ENCODE measurements at regions not wholly inside any gene's neighbourhood (a gene's known extent, or its start where the extent isn't known, plus 50 kb on each side); places are given as distances from the start of the nearest gene placed in this dataset.

DNA sequence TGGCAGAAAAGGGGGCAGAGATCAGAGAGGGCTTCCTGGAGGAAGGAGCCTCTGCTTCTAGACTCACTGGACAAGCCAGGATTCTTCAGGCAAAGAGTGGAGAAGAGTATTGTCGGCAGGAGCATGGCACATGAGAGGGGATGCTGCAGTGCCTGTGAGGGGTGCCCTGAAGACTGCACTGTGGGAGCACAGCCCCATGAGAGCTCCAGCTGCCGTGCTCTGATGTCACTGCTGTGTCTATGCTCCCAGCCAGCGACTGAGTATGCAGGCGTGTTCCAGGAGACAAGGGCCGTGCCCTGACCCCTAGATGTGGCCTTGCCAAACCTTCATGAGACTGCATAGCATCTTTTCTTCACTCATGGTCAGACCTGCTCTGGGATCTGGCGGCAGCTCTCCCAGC is 339.1 kb downstream of the RPS24 start:
- TF ChIP-seq, protein P1, sequence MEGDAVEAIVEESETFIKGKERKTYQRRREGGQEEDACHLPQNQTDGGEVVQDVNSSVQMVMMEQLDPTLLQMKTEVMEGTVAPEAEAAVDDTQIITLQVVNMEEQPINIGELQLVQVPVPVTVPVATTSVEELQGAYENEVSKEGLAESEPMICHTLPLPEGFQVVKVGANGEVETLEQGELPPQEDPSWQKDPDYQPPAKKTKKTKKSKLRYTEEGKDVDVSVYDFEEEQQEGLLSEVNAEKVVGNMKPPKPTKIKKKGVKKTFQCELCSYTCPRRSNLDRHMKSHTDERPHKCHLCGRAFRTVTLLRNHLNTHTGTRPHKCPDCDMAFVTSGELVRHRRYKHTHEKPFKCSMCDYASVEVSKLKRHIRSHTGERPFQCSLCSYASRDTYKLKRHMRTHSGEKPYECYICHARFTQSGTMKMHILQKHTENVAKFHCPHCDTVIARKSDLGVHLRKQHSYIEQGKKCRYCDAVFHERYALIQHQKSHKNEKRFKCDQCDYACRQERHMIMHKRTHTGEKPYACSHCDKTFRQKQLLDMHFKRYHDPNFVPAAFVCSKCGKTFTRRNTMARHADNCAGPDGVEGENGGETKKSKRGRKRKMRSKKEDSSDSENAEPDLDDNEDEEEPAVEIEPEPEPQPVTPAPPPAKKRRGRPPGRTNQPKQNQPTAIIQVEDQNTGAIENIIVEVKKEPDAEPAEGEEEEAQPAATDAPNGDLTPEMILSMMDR (IDR thresholded peaks at IDR 0.05; ENCODE audit: low read depth, low read length), result no peak
- no peaks in the 10 kb centered on the region for H3K9me3 ChIP-seq (ENCODE audit: control insufficient read depth, insufficient read depth, low read length)
- no peak for DNase-seq (ENCODE audit: low read depth, low spot score)
- H3K27ac ChIP-seq (ENCODE audit: low read depth, low read length), result no peak overlapping the region
- H3K27me3 ChIP-seq (ENCODE audit: control insufficient read depth, insufficient read depth, low read length), result peaks cover 75% of the 10 kb centered on the region
- H3K4me3 ChIP-seq (ENCODE audit: low read depth, low read length), result no peak overlapping the region
- ChIA-PET POLR2A (no interaction called here), CTCF (no interaction called here)

DNA sequence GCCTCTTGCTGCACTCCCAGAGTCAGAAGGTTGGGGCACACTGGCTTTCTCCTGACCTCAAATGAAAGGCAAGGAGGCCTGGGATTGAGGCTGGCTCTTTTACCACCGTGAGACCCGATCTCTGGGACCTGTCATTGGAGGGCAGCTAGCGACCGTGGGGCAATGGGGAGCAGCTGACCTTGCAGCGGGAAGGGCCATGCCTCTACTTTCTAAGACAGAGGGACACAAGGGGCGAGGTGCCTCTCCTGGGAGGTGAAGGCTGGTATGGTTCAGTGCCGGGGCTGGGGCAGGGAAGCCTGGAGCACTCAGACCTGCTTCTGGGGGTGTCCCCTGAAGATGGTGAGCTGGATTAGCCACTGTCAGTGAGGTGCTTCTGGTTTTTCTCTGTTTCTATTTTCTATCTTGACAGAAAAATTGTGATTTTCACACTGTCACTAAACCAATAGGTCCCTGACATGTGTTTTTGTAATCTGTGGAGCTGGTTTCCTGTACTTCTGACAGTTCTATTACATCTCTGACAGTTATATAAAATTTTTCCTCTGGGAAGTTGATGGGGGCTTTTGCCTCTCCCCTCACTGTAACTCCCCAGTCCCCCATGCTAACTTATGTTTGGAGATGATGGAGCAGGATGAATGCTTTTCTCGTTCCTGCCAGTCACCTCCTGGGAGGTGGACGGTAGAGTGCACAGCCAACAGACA is 340.8 kb downstream of the RPS24 start:
- no peak for DNase-seq (ENCODE audit: low read depth, low spot score)
- peaks cover 77% of the 10 kb centered on the region for H3K27me3 ChIP-seq (ENCODE audit: control insufficient read depth, insufficient read depth, low read length)
- ChIA-PET CTCF (no interaction called here), POLR2A (no interaction called here)
- H3K27ac ChIP-seq (ENCODE audit: low read depth, low read length), result no peak overlapping the region
- TF ChIP-seq, protein P1 (IDR thresholded peaks at IDR 0.05; ENCODE audit: low read depth, low read length), result no peak
- peaks cover 5% of the 10 kb centered on the region; the same call in 1 of the 2 replicates for H3K9me3 ChIP-seq (ENCODE audit: control insufficient read depth, insufficient read depth, low read length)
- H3K4me3 ChIP-seq (ENCODE audit: low read depth, low read length), result no peak overlapping the region

DNA sequence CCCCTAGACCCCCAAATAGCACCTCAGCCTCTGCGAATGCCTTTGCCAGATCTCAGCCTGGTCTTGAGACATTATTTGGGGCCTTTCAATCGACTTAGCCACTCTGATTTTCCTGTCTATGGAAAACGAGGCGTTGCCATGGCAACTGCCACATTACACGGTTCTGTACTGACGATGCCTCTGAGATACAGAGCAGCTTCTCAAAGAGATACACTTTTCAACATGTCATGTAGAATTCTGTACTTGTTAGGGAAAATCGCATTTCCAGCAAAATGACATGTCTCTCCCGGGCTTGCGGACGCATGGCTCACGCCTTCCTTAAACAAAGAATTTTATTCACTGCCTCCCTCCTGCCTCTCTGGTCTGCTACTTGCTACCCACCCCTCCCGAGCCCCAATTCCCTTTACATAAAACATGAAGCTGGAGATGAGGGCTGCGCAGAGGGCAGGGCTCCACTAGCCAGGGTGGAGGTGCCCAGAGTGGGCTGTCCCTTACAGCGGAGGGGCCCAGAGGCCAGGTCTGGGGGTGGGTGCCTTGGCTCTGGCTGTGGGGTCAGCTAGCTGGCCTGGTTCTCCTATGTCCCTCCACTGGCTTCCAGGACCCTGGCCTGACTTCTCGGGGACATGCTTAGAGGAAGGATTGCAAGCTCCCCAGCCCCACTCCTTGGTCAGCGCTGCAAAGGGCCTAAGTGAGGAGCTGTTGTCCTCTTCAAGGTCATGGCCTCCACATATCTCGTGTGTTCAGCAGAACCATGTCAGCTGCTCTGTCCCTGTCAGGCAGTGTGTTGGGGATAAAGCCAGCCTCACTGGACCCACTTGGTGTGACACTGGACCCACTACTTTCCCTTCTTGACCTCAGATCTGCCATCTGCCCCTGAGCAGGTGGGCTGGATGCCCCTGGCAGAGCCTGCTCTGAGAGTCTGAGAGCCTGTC is 342.5 kb downstream of the RPS24 start:
- ChIA-PET POLR2A (no interaction called here), CTCF (no interaction called here)
- no peak overlapping the region for H3K4me3 ChIP-seq (ENCODE audit: low read depth, low read length)
- peaks cover 7% of the 10 kb centered on the region for H3K9me3 ChIP-seq (ENCODE audit: control insufficient read depth, insufficient read depth, low read length)
- TF ChIP-seq, protein P1 (IDR thresholded peaks at IDR 0.05; ENCODE audit: low read depth, low read length), result no peak
- H3K27ac ChIP-seq (ENCODE audit: low read depth, low read length), result no peak overlapping the region
- H3K27me3 ChIP-seq (ENCODE audit: control insufficient read depth, insufficient read depth, low read length), result peaks cover 75% of the 10 kb centered on the region
- no peak for DNase-seq (ENCODE audit: low read depth, low spot score)

DNA sequence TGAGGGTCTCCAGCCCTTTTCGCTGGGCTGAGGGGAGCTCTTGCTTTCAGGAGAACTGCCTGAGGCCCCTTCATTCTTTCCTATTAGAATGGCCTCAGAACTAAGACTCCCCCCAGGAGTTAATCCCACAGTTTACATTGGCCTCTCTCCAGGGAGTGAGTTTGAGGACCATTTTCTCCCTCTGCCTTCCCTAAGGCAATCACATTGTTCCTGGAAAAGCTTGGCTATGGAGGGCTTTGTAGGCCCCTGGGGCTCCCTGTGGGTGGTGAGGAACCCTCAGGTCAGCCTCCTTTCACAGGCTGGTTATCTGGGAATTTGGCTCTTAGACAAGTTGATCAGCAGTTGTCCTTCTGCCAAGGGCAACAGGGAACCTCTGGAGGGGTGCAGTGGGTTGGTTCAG is 343.7 kb downstream of the RPS24 start:
- POLR2A ChIA-PET, result interaction anchor here (0.6 kb wide), 1 partner anchor 291 kb away, joined by 7 read pairs; no protein-coding TSS in a partner anchor
- TF ChIP-seq, protein P1 (IDR thresholded peaks at IDR 0.05; ENCODE audit: low read depth, low read length), result no peak
- CTCF ChIA-PET, result no interaction called here
- Histone ChIP-seq H3K9me3 (ENCODE audit: control insufficient read depth, insufficient read depth, low read length) (peaks cover 10% of the 10 kb centered on the region), H3K27me3 (ENCODE audit: control insufficient read depth, insufficient read depth, low read length) (peaks cover 67% of the 10 kb centered on the region), H3K27ac (ENCODE audit: low read depth, low read length) (no peak overlapping the region), H3K4me3 (ENCODE audit: low read depth, low read length) (no peak overlapping the region)
- no peak for DNase-seq (ENCODE audit: low read depth, low spot score)

DNA sequence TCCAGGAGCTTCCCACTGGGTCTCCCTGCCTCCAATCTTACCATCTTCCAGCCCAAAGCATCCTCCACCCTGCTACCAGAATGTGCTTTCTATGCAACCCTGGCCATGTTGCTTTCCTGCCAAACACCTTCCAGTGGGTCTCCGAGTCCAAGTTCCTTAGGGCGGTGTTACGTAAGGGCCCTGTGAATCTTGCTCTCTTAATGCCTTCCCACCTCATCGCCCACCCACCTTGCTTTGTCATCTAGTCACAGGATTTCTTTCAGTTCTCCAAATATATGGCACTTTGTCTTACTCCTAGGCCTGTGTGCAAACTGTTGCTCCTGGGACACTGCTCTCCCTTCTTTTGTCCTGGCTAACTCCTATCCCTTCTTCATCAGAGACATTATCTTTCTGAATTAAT is 344.5 kb downstream of the RPS24 start:
- DNase-seq (ENCODE audit: low read depth, low spot score), result no peak
- ChIA-PET POLR2A (interaction anchor here (0.6 kb wide), 1 partner anchor 291 kb away, joined by 7 read pairs; no protein-coding TSS in a partner anchor), CTCF (interaction anchor here (0.9 kb wide), 1 partner anchor 331 kb away, joined by 3 read pairs; no protein-coding TSS in a partner anchor)
- TF ChIP-seq, protein P1 (IDR thresholded peaks at IDR 0.05; ENCODE audit: low read depth, low read length), result no peak
- peaks cover 61% of the 10 kb centered on the region for H3K27me3 ChIP-seq (ENCODE audit: control insufficient read depth, insufficient read depth, low read length)
- H3K9me3 ChIP-seq (ENCODE audit: control insufficient read depth, insufficient read depth, low read length), result peaks cover 10% of the 10 kb centered on the region
- H3K27ac ChIP-seq (ENCODE audit: low read depth, low read length), result no peak overlapping the region
- H3K4me3 ChIP-seq (ENCODE audit: low read depth, low read length), result no peak overlapping the region
